Occipital lobe (tissue), 1 donor: ENCODE measurements at regions not wholly inside any gene's neighbourhood (a gene's known extent, or its start where the extent isn't known, plus 50 kb on each side); places are given as distances from the start of the nearest gene placed in this dataset.
"Not testable (repeated sequence)": the region's sequence is repeated elsewhere in the genome, so short reads cannot be mapped to it uniquely, and the experiment has no call there.

Experiments used
- DNase-seq: peaks from one replicate; lab custom pipeline; 2025; lab: John Stamatoyannopoulos, UW

- DNase-seq, result not testable (repeated sequence)
Observed at GRCh38 chr7:101679653-101680173, 50.6 kb upstream of the MYL10 start.

GRCh38 chr7:101680406-101681145 lies 51.5 kb upstream of the MYL10 start:
- DNase-seq, result no peak

GRCh38 chr7:101681170-101682007 lies 52.3 kb upstream of the MYL10 start:
- DNase-seq, result peak; percentile 71

- DNase-seq, result no peak
Observed at GRCh38 chr7:101684983-101685330, 55.9 kb upstream of the MYL10 start.

- no peak for DNase-seq
Observed at GRCh38 chr7:101686030-101686429, 56.9 kb upstream of the MYL10 start.

GRCh38 chr7:101687081-101687480 lies 58.0 kb upstream of the MYL10 start:
- no peak for DNase-seq

- DNase-seq, result no peak
Observed at GRCh38 chr7:101687791-101688182, 58.7 kb upstream of the MYL10 start.

GRCh38 chr7:101688183-101688831 lies 59.2 kb upstream of the MYL10 start:
- peak; percentile 39 for DNase-seq

GRCh38 chr7:101688995-101689907 lies 60.2 kb upstream of the MYL10 start:
- no peak for DNase-seq

GRCh38 chr7:101690061-101690460 lies 61.0 kb upstream of the MYL10 start:
- no peak for DNase-seq

GRCh38 chr7:101691822-101692384 lies 62.8 kb upstream of the MYL10 start:
- DNase-seq, result no peak

GRCh38 chr7:101693498-101694091 lies 64.5 kb upstream of the MYL10 start:
- no peak for DNase-seq

GRCh38 chr7:101698964-101699363 lies 69.9 kb upstream of the MYL10 start:
- DNase-seq, result no peak

- DNase-seq, result no peak
Observed at GRCh38 chr7:101699399-101699798, 70.3 kb upstream of the MYL10 start.

GRCh38 chr7:101699881-101700823 lies 71.1 kb upstream of the MYL10 start:
- no peak for DNase-seq

GRCh38 chr7:101701153-101701794 lies 72.2 kb upstream of the MYL10 start:
- DNase-seq, result no peak

GRCh38 chr7:101702362-101702850 lies 73.3 kb upstream of the MYL10 start:
- no peak for DNase-seq

GRCh38 chr7:101705331-101705730 lies 76.2 kb upstream of the MYL10 start:
- DNase-seq, result no peak
